Stomach smooth muscle (tissue), 2 donors: ENCODE measurements at regions not wholly inside any gene's neighbourhood (a gene's known extent, or its start where the extent isn't known, plus 50 kb on each side); places are given as distances from the start of the nearest gene placed in this dataset.
"Not testable (repeated sequence)": the region's sequence is repeated elsewhere in the genome, so short reads cannot be mapped to it uniquely, and the experiment has no call there.

Experiments
- H3K27ac ChIP-seq: one replicate; pipeline ENCODE4 v1.7.0; 2013; ENCODE audit warnings: mild to moderate bottlenecking, low read length, inconsistent platforms
- H3K27me3 ChIP-seq, 2 donors: one replicate each; pipeline ENCODE4 v1.7.0; 2013; ENCODE audit warnings: low read length in 2 of 2; ENCODE audit not compliant: insufficient read depth in 2 of 2, control insufficient read depth in 1 of 2
- H3K36me3 ChIP-seq, 2 donors: one replicate each; pipeline ENCODE4 v1.7.0; 2013; ENCODE audit warnings: low read length in 2 of 2; ENCODE audit not compliant: control insufficient read depth in 2 of 2, insufficient read depth in 2 of 2
- H3K4me1 ChIP-seq: one replicate; pipeline ENCODE4 v1.7.0; 2013; ENCODE audit warnings: low read length; ENCODE audit not compliant: control insufficient read depth, insufficient read depth
- H3K4me3 ChIP-seq, 2 donors: one replicate each; pipeline ENCODE4 v1.7.0; 2013; ENCODE audit warnings: low read length in 2 of 2
- H3K9ac ChIP-seq, 2 donors: one replicate each; pipeline ENCODE4 v1.7.0; 2013; ENCODE audit warnings: low read length in 2 of 2, mild to moderate bottlenecking in 1 of 2
- H3K9me3 ChIP-seq, 2 donors: one replicate each; pipeline ENCODE4 v1.7.0; 2013; ENCODE audit warnings: low read length in 2 of 2; ENCODE audit not compliant: control insufficient read depth in 2 of 2
- donor health status: healthy.
- donor health status: Pancreatic carcinoma.

DNA sequence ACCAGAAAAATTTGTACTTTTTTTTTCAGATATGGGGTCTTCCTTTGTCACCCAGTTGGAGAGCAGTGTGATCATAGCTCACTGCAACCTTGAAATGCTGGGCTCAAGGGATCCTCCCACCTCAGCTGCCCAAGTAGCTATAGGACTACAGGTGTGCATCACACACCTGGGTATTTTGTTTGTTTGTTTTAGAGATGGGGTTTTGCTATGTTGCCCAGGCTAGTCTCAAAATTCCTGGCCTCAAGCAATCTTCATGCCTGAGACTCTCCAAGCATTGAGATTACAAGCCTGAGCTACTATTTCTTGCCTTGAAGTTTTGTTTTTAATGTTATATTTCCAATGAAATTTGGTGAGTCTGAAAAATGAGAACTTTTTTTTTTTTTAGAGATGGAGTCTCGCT lies 847.8 kb downstream of the TRIML1 start:
- H3K4me3 ChIP-seq = no peak overlapping the region
- H3K9me3 ChIP-seq = no peaks in the 10 kb centered on the region
- H3K36me3 ChIP-seq = no peaks in the 10 kb centered on the region
- H3K27me3 ChIP-seq = no peaks in the 10 kb centered on the region
- no peaks in the 10 kb centered on the region for H3K4me1 ChIP-seq
- H3K27ac ChIP-seq = no peak overlapping the region
- H3K9ac ChIP-seq = no peak overlapping the region

DNA sequence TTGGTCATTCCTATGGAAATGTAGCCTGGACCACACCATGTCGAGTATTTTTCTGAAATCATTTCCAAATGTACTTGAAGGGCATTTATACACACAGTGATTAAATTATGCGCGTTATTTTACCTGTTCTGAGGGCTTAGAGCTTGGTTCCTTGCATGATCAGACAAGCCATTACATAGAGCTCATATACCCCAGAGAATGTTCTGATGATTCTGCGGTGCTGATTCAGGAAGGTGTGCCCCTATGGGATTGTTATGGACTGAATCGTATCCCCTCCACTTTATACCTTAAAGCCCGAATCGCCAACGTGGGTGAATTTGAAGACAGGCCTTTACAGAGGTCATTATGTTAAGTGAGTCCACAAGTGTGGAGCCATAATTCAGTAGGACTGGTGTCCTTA lies 848.9 kb downstream of the TRIML1 start:
- no peak overlapping the region for H3K9ac ChIP-seq
- no peaks in the 10 kb centered on the region for H3K36me3 ChIP-seq

GRCh38 chr4:188989371-188989770 lies 850.1 kb downstream of the TRIML1 start:
- Histone ChIP-seq H3K9ac (no peak overlapping the region), H3K4me3 (no peak overlapping the region), H3K4me1 (no peaks in the 10 kb centered on the region), H3K36me3 (no peaks in the 10 kb centered on the region), H3K27ac (no peak overlapping the region), H3K27me3 (no peaks in the 10 kb centered on the region), H3K9me3 (no peaks in the 10 kb centered on the region)

More for the DNA sequence above, 848.9 kb downstream of the TRIML1 start:
- Histone ChIP-seq H3K9me3 (no peaks in the 10 kb centered on the region), H3K27ac (no peak overlapping the region), H3K4me3 (no peak overlapping the region), H3K4me1 (no peaks in the 10 kb centered on the region), H3K27me3 (no peaks in the 10 kb centered on the region)

DNA sequence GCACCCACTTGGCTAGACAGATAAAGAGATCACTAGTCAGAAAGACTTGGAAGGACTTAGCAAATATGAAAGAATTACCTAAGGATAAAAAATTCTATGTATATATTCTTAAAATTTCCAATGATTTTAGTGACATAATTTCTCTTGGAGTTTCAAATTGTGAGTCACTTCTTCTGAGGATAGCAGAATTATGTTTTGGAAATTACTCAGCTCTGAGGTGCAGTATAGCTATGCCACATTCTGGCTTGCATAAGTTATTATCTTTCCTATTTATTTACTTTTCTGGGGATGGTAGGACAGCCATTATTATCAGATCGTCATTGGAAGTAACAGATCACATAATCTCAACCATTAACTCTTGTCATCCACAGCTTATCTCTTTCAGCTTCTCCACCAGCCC lies 853.5 kb downstream of the TRIML1 start:
- H3K4me3 ChIP-seq = no peak overlapping the region
- H3K27me3 ChIP-seq = no peaks in the 10 kb centered on the region
- H3K27ac ChIP-seq = no peak overlapping the region

GRCh38 chr4:188993871-188994270 lies 854.6 kb downstream of the TRIML1 start:
- Histone ChIP-seq H3K4me3 (no peak overlapping the region), H3K27ac (no peak overlapping the region), H3K9me3 (no peaks in the 10 kb centered on the region), H3K4me1 (no peaks in the 10 kb centered on the region), H3K9ac (no peak overlapping the region), H3K27me3 (no peaks in the 10 kb centered on the region), H3K36me3 (no peaks in the 10 kb centered on the region)

More for the DNA sequence above, 853.5 kb downstream of the TRIML1 start:
- Histone ChIP-seq H3K36me3 (no peaks in the 10 kb centered on the region), H3K9ac (no peak overlapping the region), H3K9me3 (no peaks in the 10 kb centered on the region), H3K4me1 (no peaks in the 10 kb centered on the region)

GRCh38 chr4:189001283-189001970 lies 862.2 kb downstream of the TRIML1 start:
- H3K27ac ChIP-seq = no peak overlapping the region
- no peaks in the 10 kb centered on the region for H3K27me3 ChIP-seq
- no peaks in the 10 kb centered on the region for H3K4me1 ChIP-seq
- H3K4me3 ChIP-seq = no peak overlapping the region
- H3K36me3 ChIP-seq = no peaks in the 10 kb centered on the region
- no peak overlapping the region for H3K9ac ChIP-seq
- H3K9me3 ChIP-seq = no peaks in the 10 kb centered on the region

- Histone ChIP-seq H3K9me3 (no peaks in the 10 kb centered on the region), H3K4me3 (no peak overlapping the region)
Measured at GRCh38 chr4:189001971-189002450, 862.8 kb downstream of the TRIML1 start.

GRCh38 chr4:189002475-189002874 lies 863.2 kb downstream of the TRIML1 start:
- Histone ChIP-seq H3K4me1 (no peaks in the 10 kb centered on the region), H3K9ac (no peak overlapping the region), H3K27ac (no peak overlapping the region), H3K27me3 (no peaks in the 10 kb centered on the region), H3K36me3 (no peaks in the 10 kb centered on the region), H3K4me3 (no peak overlapping the region), H3K9me3 (no peaks in the 10 kb centered on the region)

More at GRCh38 chr4:189001971-189002450, 862.8 kb downstream of the TRIML1 start:
- Histone ChIP-seq H3K36me3 (no peaks in the 10 kb centered on the region), H3K9ac (no peak overlapping the region), H3K4me1 (no peaks in the 10 kb centered on the region), H3K27me3 (no peaks in the 10 kb centered on the region), H3K27ac (no peak overlapping the region)

GRCh38 chr4:189010452-189011217 lies 871.4 kb downstream of the TRIML1 start:
- H3K4me1 ChIP-seq, H3K27ac ChIP-seq, H3K9me3 ChIP-seq, H3K4me3 ChIP-seq, H3K9ac ChIP-seq, H3K36me3 ChIP-seq, H3K27me3 ChIP-seq: not testable (repeated sequence)

- H3K27ac ChIP-seq = no peak overlapping the region
Measured at GRCh38 chr4:189021831-189022230, 882.6 kb downstream of the TRIML1 start.

More at GRCh38 chr4:189021831-189022230, 882.6 kb downstream of the TRIML1 start:
- no peaks in the 10 kb centered on the region for H3K27me3 ChIP-seq
- H3K36me3 ChIP-seq = no peaks in the 10 kb centered on the region
- H3K4me1 ChIP-seq = no peaks in the 10 kb centered on the region
- no peak overlapping the region for H3K4me3 ChIP-seq
- H3K9me3 ChIP-seq = no peaks in the 10 kb centered on the region
- H3K9ac ChIP-seq = no peak overlapping the region
